Gastroesophageal sphincter (tissue), 3 donors: ENCODE measurements at regions not wholly inside any gene's neighbourhood (a gene's known extent, or its start where the extent isn't known, plus 50 kb on each side); places are given as distances from the start of the nearest gene placed in this dataset.
"Not testable (repeated sequence)": the region's sequence is repeated elsewhere in the genome, so short reads cannot be mapped to it uniquely, and the experiment has no call there.

ENCODE experiments used
- CTCF ChIP-seq, 4 experiments: fragments of 200-600 bp in 2 of 4; fragments of 450-650 bp in 2 of 4; sonication (generic) in 1 of 4; IDR thresholded peaks; one replicate each; pipeline ENCODE4 v1.5.1; 2017 to 2019; ENCODE audit warnings: antibody characterized with exemption in 4 of 4, mild to moderate bottlenecking in 2 of 4, moderate library complexity in 2 of 4
- EP300 ChIP-seq: sonication (generic); formaldehyde crosslinking; IDR thresholded peaks from one replicate; pipeline ENCODE4 v1.6.1; 2017; ENCODE audit warnings: antibody characterized with exemption, mild to moderate bottlenecking
- POLR2A ChIP-seq, 2 donors: fragments of 450-650 bp; IDR thresholded peaks; one replicate each; pipeline ENCODE4 v1.6.1; 2017; ENCODE audit warnings: antibody characterized with exemption in 2 of 2, mild to moderate bottlenecking in 2 of 2, moderate library complexity in 1 of 2
- POLR2AphosphoS5 ChIP-seq: sonication (generic); formaldehyde crosslinking; IDR thresholded peaks from one replicate; pipeline ENCODE4 v1.6.1; 2017; ENCODE audit warnings: antibody characterized with exemption

- TF ChIP-seq CTCF (IDR thresholded peaks at IDR 0.05); POLR2A (IDR thresholded peaks at IDR 0.05); POLR2AphosphoS5; EP300: not testable (repeated sequence)
Measured at GRCh38 chr1:144021690-144022384, 50.1 kb upstream of the FAM72C start.
